ENCODE measurements at regions not wholly inside any gene's neighbourhood (a gene's known extent, or its start where the extent isn't known, plus 50 kb on each side); places are given as distances from the start of the nearest gene placed in this dataset.

- DNase-seq (ENCODE audit: low read depth): no peak
Measured at GRCh38 chr12:111222027-111222414, 146.9 kb downstream of the PHETA1 start.

GRCh38 chr12:111221062-111222026 is 147.6 kb downstream of the PHETA1 start:
- DNase-seq (ENCODE audit: low read depth): no peak

GRCh38 chr12:111220363-111220762 is 148.5 kb downstream of the PHETA1 start:
- no peak for DNase-seq (ENCODE audit: low read depth)

- no peak for DNase-seq (ENCODE audit: low read depth)
Measured at GRCh38 chr12:111219440-111219839, 149.5 kb downstream of the PHETA1 start.

GRCh38 chr12:111218499-111218898 is 150.4 kb downstream of the PHETA1 start:
- no peak for DNase-seq (ENCODE audit: low read depth)

- DNase-seq (ENCODE audit: low read depth): no peak
Measured at GRCh38 chr12:111216387-111217159, 152.3 kb downstream of the PHETA1 start.

- no peak for DNase-seq (ENCODE audit: low read depth)
Measured at GRCh38 chr12:111215881-111216280, 153.0 kb downstream of the PHETA1 start.

- no peak for DNase-seq (ENCODE audit: low read depth)
Measured at GRCh38 chr12:111214401-111214800, 154.5 kb downstream of the PHETA1 start.

GRCh38 chr12:111213561-111213960 is 155.3 kb downstream of the PHETA1 start:
- DNase-seq (ENCODE audit: low read depth): no peak

- DNase-seq (ENCODE audit: low read depth): no peak
Measured at GRCh38 chr12:111212814-111213456, 156.0 kb downstream of the PHETA1 start.

- DNase-seq (ENCODE audit: low read depth): no peak
Measured at GRCh38 chr12:111211910-111212757, 156.8 kb downstream of the PHETA1 start.

- no peak for DNase-seq (ENCODE audit: low read depth)
Measured at GRCh38 chr12:111209811-111210210, 159.1 kb downstream of the PHETA1 start.

- DNase-seq (ENCODE audit: low read depth): no peak
Measured at GRCh38 chr12:111207761-111208160, 161.1 kb downstream of the PHETA1 start.

- DNase-seq (ENCODE audit: low read depth): no peak
Measured at GRCh38 chr12:111204788-111205241, 164.1 kb downstream of the PHETA1 start.

GRCh38 chr12:111203969-111204368 is 164.9 kb downstream of the PHETA1 start:
- no peak for DNase-seq (ENCODE audit: low read depth)

GRCh38 chr12:111203446-111203845 is 165.4 kb downstream of the PHETA1 start:
- no peak for DNase-seq (ENCODE audit: low read depth)

GRCh38 chr12:111202237-111202915 is 166.5 kb downstream of the PHETA1 start:
- DNase-seq (ENCODE audit: low read depth): no peak

- no peak for DNase-seq (ENCODE audit: low read depth)
Measured at GRCh38 chr12:111201495-111202236, 167.2 kb downstream of the PHETA1 start.

- no peak for DNase-seq (ENCODE audit: low read depth)
Measured at GRCh38 chr12:111201036-111201435, 167.9 kb downstream of the PHETA1 start.

- DNase-seq (ENCODE audit: low read depth): no peak
Measured at GRCh38 chr12:111197376-111197944, 171.4 kb downstream of the PHETA1 start.
